GM18519 (cell line): ENCODE measurements at regions not wholly inside any gene's neighbourhood (a gene's known extent, or its start where the extent isn't known, plus 50 kb on each side); places are given as distances from the start of the nearest gene placed in this dataset.

Experiments used
- ATAC-seq: cut with Tn5 transposase; IDR thresholded peaks from one replicate; pipeline ENCODE4 v1.9.1; 2021; ENCODE audit warnings: mild to moderate bottlenecking, moderate library complexity; ENCODE audit not compliant: unreplicated experiment, low FRiP score

- ATAC-seq, result no peak
Observed at GRCh38 chr4:106773076-106773905, 262.8 kb downstream of the DKK2 start.

GRCh38 chr4:106767991-106768390, 268.1 kb downstream of the DKK2 start:
- ATAC-seq, result no peak

GRCh38 chr4:106766519-106766918, 269.6 kb downstream of the DKK2 start:
- no peak for ATAC-seq

GRCh38 chr4:106764774-106765173, 271.3 kb downstream of the DKK2 start:
- ATAC-seq, result no peak

GRCh38 chr4:106762666-106763443, 273.3 kb downstream of the DKK2 start:
- no peak for ATAC-seq

- ATAC-seq, result no peak
Observed at GRCh38 chr4:106753426-106753825, 282.7 kb downstream of the DKK2 start.

GRCh38 chr4:106746451-106746850, 289.7 kb downstream of the DKK2 start:
- ATAC-seq, result no peak

- ATAC-seq, result no peak
Observed at GRCh38 chr4:106738121-106738520, 298.0 kb downstream of the DKK2 start.

- ATAC-seq, result no peak
Observed at GRCh38 chr4:106718548-106718947, 317.6 kb downstream of the DKK2 start.

- no peak for ATAC-seq
Observed at GRCh38 chr4:106717091-106717490, 319.0 kb downstream of the DKK2 start.

GRCh38 chr4:106715825-106716224, 320.3 kb downstream of the DKK2 start:
- ATAC-seq, result no peak

- no peak for ATAC-seq
Observed at GRCh38 chr4:106708464-106708816, 327.7 kb downstream of the DKK2 start.

- ATAC-seq, result no peak
Observed at GRCh38 chr4:106707776-106708463, 328.2 kb downstream of the DKK2 start.

GRCh38 chr4:106704253-106704870, 331.8 kb downstream of the DKK2 start:
- ATAC-seq, result no peak

GRCh38 chr4:106700321-106700720, 331.7 kb upstream of the GIMD1 start:
- no peak for ATAC-seq

- no peak for ATAC-seq
Observed at GRCh38 chr4:106698621-106699195, 330.1 kb upstream of the GIMD1 start.

- ATAC-seq, result no peak
Observed at GRCh38 chr4:106695501-106696262, 327.1 kb upstream of the GIMD1 start.

GRCh38 chr4:106694232-106694631, 325.7 kb upstream of the GIMD1 start:
- no peak for ATAC-seq

GRCh38 chr4:106691749-106692148, 323.2 kb upstream of the GIMD1 start:
- ATAC-seq, result no peak

GRCh38 chr4:106690487-106690886, 321.9 kb upstream of the GIMD1 start:
- no peak for ATAC-seq
